Calu3 (cell line): ENCODE measurements at regions not wholly inside any gene's neighbourhood (a gene's known extent, or its start where the extent isn't known, plus 50 kb on each side); places are given as distances from the start of the nearest gene placed in this dataset.

Experiments used
- BruUV-seq: library from RNA; stranded (reverse); fragments of 400-500 nt; replicated peaks from 2 replicates; lab custom pipeline; 2021; lab: Mats Ljungman, UMichigan
- CTCF ChIA-PET: fragments of 300-600 bp; sonication (Branson Sonifier 250); formaldehyde crosslinking; loops from one replicate; lab custom pipeline; 2022; ENCODE audit warnings: antibody characterized with exemption; lab: Charles Lee
- DNase-seq: peaks from one replicate; pipeline ENCODE4 v3.0.0; 2022
- H3K27ac Mint-ChIP-seq: one replicate; pipeline ENCODE4 v1.8.0; 2022; ENCODE audit warnings: mixed read lengths; ENCODE audit not compliant: unreplicated experiment
- H3K27me3 Mint-ChIP-seq: one replicate; pipeline ENCODE4 v1.8.0; 2022; ENCODE audit warnings: mixed read lengths; ENCODE audit not compliant: unreplicated experiment
- H3K36me3 Mint-ChIP-seq: one replicate; pipeline ENCODE4 v1.8.0; 2022; ENCODE audit warnings: mild to moderate bottlenecking, moderate library complexity, mixed read lengths; ENCODE audit not compliant: insufficient read depth, unreplicated experiment
- H3K4me1 Mint-ChIP-seq: one replicate; pipeline ENCODE4 v1.8.0; 2022; ENCODE audit warnings: mild to moderate bottlenecking, low read depth, mixed read lengths; ENCODE audit not compliant: unreplicated experiment
- H3K4me3 Mint-ChIP-seq: one replicate; pipeline ENCODE4 v1.8.0; 2022; ENCODE audit warnings: mild to moderate bottlenecking, low read depth, moderate library complexity, mixed read lengths; ENCODE audit not compliant: unreplicated experiment
- H3K9me3 Mint-ChIP-seq: one replicate; pipeline ENCODE4 v1.8.0; 2022; ENCODE audit warnings: low read depth, mixed read lengths; ENCODE audit not compliant: unreplicated experiment
- intact Hi-C: fragments of 100-400 bp; cut with micrococcal nuclease; formaldehyde crosslinking; loops from one replicate; pipeline ENCODE4 v1.10.0; 2022; ENCODE audit not compliant: unreplicated experiment
- TF ChIP-seq, protein P1 (sequence below): fragments of 200-600 bp; IDR thresholded peaks from one replicate; pipeline ENCODE4 v1.8.0; 2022; ENCODE audit warnings: antibody characterized with exemption; ENCODE audit not compliant: unreplicated experiment

GRCh38 chr14:44131861-44132260, 375.2 kb downstream of the FSCB start:
- H3K36me3 Mint-ChIP-seq = no peaks in the 10 kb centered on the region
- no peak overlapping the region for H3K27ac Mint-ChIP-seq
- no peak for DNase-seq
- H3K9me3 Mint-ChIP-seq = peaks cover 6% of the 10 kb centered on the region
- TF ChIP-seq, protein P1, sequence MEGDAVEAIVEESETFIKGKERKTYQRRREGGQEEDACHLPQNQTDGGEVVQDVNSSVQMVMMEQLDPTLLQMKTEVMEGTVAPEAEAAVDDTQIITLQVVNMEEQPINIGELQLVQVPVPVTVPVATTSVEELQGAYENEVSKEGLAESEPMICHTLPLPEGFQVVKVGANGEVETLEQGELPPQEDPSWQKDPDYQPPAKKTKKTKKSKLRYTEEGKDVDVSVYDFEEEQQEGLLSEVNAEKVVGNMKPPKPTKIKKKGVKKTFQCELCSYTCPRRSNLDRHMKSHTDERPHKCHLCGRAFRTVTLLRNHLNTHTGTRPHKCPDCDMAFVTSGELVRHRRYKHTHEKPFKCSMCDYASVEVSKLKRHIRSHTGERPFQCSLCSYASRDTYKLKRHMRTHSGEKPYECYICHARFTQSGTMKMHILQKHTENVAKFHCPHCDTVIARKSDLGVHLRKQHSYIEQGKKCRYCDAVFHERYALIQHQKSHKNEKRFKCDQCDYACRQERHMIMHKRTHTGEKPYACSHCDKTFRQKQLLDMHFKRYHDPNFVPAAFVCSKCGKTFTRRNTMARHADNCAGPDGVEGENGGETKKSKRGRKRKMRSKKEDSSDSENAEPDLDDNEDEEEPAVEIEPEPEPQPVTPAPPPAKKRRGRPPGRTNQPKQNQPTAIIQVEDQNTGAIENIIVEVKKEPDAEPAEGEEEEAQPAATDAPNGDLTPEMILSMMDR = no peak
- intact Hi-C loops = no loop called here
- no peaks in the 10 kb centered on the region for H3K4me1 Mint-ChIP-seq
- CTCF ChIA-PET = no interaction called here
- H3K27me3 Mint-ChIP-seq = no peaks in the 10 kb centered on the region
- no TSS peak for BruUV-seq
- no peak overlapping the region for H3K4me3 Mint-ChIP-seq

DNA sequence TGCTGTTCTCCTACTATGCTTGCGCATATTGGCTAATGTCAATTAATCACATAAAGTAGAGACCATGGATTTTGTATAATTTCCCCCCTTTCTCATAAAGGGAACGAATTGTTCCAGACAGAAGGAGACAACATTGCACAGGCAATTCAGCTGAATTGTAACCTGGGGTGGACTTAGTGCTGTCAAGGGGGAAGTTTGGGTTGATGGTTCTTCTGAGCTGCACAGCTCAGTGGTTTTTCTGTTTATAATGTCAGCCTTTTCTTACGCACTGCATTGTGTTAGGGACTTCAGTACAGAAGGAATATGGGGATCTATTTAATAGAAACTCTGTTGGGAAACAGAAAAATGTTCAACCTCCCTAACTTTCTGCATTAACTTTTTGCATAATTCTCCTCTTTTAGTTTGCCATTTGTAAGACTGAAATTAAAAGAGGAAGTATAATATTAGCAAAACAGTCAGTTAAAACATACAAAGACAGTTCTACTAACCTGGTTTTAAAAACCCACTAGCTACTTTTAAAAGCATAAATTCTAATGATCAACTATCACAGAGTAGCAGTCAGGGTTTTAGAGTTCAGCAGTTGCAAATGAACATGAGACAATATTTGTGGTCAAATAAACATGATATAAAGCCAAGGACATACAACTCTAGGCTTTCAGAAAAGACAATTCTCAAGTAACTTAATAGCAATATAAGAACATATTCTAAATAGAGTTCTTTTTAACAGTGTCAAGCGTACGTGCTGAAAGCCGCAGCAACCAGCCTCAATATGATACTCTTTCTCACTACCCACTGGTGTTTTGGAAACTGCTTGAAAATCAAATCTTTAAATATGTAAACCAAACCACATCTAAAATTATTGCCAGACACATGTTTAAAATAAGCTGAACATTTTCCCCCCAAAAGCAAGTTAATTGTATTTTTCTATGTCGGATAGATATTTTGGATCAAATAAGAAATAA, 393.0 kb downstream of the FSCB start:
- CTCF ChIA-PET = no interaction called here

GRCh38 chr14:44112774-44113460, 394.2 kb downstream of the FSCB start:
- intact Hi-C loops = no loop called here
- no TSS peak for BruUV-seq
- Mint-ChIP-seq H3K4me1 (no peaks in the 10 kb centered on the region), H3K4me3 (no peak overlapping the region), H3K9me3 (peaks cover 9% of the 10 kb centered on the region), H3K27ac (no peak overlapping the region), H3K27me3 (no peaks in the 10 kb centered on the region), H3K36me3 (no peaks in the 10 kb centered on the region)
- no peak for DNase-seq
- TF ChIP-seq, protein P1 = no peak
- CTCF ChIA-PET = no interaction called here

More for the DNA sequence above, 393.0 kb downstream of the FSCB start:
- TF ChIP-seq, protein P1 = no peak
- Mint-ChIP-seq H3K27ac (no peak overlapping the region), H3K27me3 (no peaks in the 10 kb centered on the region), H3K9me3 (peaks cover 9% of the 10 kb centered on the region), H3K4me3 (no peak overlapping the region), H3K36me3 (no peaks in the 10 kb centered on the region), H3K4me1 (no peaks in the 10 kb centered on the region)
- DNase-seq = no peak
- intact Hi-C loops = no loop called here
- no TSS peak for BruUV-seq

GRCh38 chr14:44109036-44109435, 398.0 kb downstream of the FSCB start:
- no peaks in the 10 kb centered on the region for H3K4me1 Mint-ChIP-seq
- intact Hi-C loops = no loop called here
- H3K9me3 Mint-ChIP-seq = peaks cover 13% of the 10 kb centered on the region
- H3K4me3 Mint-ChIP-seq = no peak overlapping the region
- no peak overlapping the region for H3K27ac Mint-ChIP-seq
- no peak for DNase-seq
- BruUV-seq = no TSS peak
- no peaks in the 10 kb centered on the region for H3K36me3 Mint-ChIP-seq
- CTCF ChIA-PET = no interaction called here
- no peaks in the 10 kb centered on the region for H3K27me3 Mint-ChIP-seq
- TF ChIP-seq, protein P1 = no peak
